SJSA1 (cell line): ENCODE measurements at regions not wholly inside any gene's neighbourhood (a gene's known extent, or its start where the extent isn't known, plus 50 kb on each side); places are given as distances from the start of the nearest gene placed in this dataset.
"Not testable (repeated sequence)": the region's sequence is repeated elsewhere in the genome, so short reads cannot be mapped to it uniquely, and the experiment has no call there.

Experiments used
- DNase-seq, 2 experiments: peaks; one replicate each; pipeline ENCODE4 v3.0.0-alpha.2; 2015 to 2020; ENCODE audit warnings: low spot score in 2 of 2, low read depth in 1 of 2
- H3K27ac ChIP-seq: fragments of 250-450 bp; sonication (Bioruptor Pico); 2 replicates; pipeline ENCODE4 v1.5.1; 2020; ENCODE audit warnings: mild to moderate bottlenecking, moderate library complexity
- H3K27me3 ChIP-seq: fragments of 250-450 bp; sonication (Bioruptor Pico); replicated peaks from 2 replicates; pipeline ENCODE4 v1.5.1; 2020; ENCODE audit warnings: mild to moderate bottlenecking, moderate library complexity
- H3K36me3 ChIP-seq: fragments of 250-450 bp; sonication (Bioruptor Pico); 2 replicates; pipeline ENCODE4 v1.5.1; 2020; ENCODE audit warnings: mild to moderate bottlenecking
- H3K4me1 ChIP-seq: fragments of 250-450 bp; sonication (Bioruptor Pico); replicated peaks from 2 replicates; pipeline ENCODE4 v1.6.1; 2021; ENCODE audit warnings: mild to moderate bottlenecking
- H3K4me3 ChIP-seq: fragments of 250-450 bp; sonication (Bioruptor Pico); 2 replicates; pipeline ENCODE4 v1.5.1; 2020; ENCODE audit warnings: mild to moderate bottlenecking
- H3K9me3 ChIP-seq: fragments of 250-450 bp; sonication (Bioruptor Pico); replicated peaks from 2 replicates; pipeline ENCODE4 v1.5.1; 2020; ENCODE audit warnings: mild to moderate bottlenecking

- H3K9me3 ChIP-seq: no peaks in the 10 kb centered on the region
These were observed 243.1 kb upstream of the KIAA1217 start for GRCh38 chr10:23965880-23966279.

GRCh38 chr10:23966504-23967051 lies 242.4 kb upstream of the KIAA1217 start:
- H3K36me3 ChIP-seq: no peaks in the 10 kb centered on the region
- H3K4me3 ChIP-seq: no peak overlapping the region
- H3K27me3 ChIP-seq: no peaks in the 10 kb centered on the region
- H3K4me1 ChIP-seq: no peaks in the 10 kb centered on the region
- H3K9me3 ChIP-seq: no peaks in the 10 kb centered on the region
- H3K27ac ChIP-seq: no peak overlapping the region
- no peak for DNase-seq

More at GRCh38 chr10:23965880-23966279, 243.1 kb upstream of the KIAA1217 start:
- H3K4me1 ChIP-seq: no peaks in the 10 kb centered on the region
- H3K27me3 ChIP-seq: no peaks in the 10 kb centered on the region
- DNase-seq: no peak
- no peaks in the 10 kb centered on the region for H3K36me3 ChIP-seq
- H3K27ac ChIP-seq: no peak overlapping the region
- H3K4me3 ChIP-seq: no peak overlapping the region

- no peak overlapping the region for H3K4me3 ChIP-seq
- H3K27ac ChIP-seq: no peak overlapping the region
- H3K4me1 ChIP-seq: no peaks in the 10 kb centered on the region
- no peak for DNase-seq
- H3K27me3 ChIP-seq: no peaks in the 10 kb centered on the region
- no peaks in the 10 kb centered on the region for H3K9me3 ChIP-seq
- H3K36me3 ChIP-seq: no peaks in the 10 kb centered on the region
These were observed 240.6 kb upstream of the KIAA1217 start for GRCh38 chr10:23968301-23968700.

DNA sequence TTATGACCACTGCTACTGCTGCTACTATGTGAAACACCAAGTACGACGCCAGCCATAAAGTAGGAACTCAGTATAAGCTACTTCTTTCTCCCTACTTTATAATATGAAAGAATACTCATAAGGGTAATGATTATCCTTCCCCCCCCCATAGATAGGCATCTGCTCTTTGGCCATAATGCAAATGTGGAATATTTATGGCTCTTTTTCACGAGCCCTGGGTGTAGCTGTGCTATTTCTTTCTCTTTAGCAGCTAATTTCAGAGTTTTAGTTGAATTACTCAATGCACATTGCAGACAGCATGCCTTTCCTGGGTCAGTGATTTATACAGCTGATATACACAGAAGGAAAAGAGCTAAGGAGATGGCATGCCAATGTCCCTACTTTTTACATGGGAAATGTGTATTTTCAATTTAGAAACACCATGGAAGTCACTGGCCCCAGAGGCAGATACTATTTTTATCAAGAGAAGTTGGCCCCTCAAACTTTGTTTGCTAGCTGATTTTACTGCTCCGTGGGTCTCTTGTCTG lies 234.1 kb upstream of the KIAA1217 start:
- no peak overlapping the region for H3K27ac ChIP-seq
- H3K27me3 ChIP-seq: no peaks in the 10 kb centered on the region
- no peaks in the 10 kb centered on the region for H3K36me3 ChIP-seq
- DNase-seq: no peak
- no peak overlapping the region for H3K4me3 ChIP-seq
- H3K9me3 ChIP-seq: no peaks in the 10 kb centered on the region
- H3K4me1 ChIP-seq: no peaks in the 10 kb centered on the region

DNA sequence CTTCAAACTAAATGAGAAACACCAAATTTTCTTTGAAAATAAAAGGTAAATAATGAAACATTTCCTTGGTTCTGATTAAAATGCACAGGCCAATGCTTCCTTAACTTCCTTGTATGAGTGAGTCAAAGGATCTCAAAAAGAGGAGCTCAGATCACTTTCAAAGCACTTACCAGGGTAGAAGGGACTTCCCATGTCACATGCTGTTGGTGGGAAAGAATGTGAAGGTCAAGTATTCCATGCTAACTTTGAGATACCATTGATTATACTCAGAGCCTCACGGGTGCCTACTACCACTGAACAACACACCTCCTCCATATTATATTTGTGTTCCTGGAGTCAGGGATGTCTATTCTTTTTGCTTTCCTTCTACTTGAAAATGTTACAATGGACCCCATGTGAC lies 233.5 kb upstream of the KIAA1217 start:
- Histone ChIP-seq H3K27me3 (no peaks in the 10 kb centered on the region), H3K36me3 (no peaks in the 10 kb centered on the region), H3K4me1 (no peaks in the 10 kb centered on the region), H3K27ac (no peak overlapping the region), H3K4me3 (no peak overlapping the region), H3K9me3 (no peaks in the 10 kb centered on the region)
- DNase-seq: no peak

- no peak for DNase-seq
These were observed 232.7 kb upstream of the KIAA1217 start for GRCh38 chr10:23976275-23976674.

DNA sequence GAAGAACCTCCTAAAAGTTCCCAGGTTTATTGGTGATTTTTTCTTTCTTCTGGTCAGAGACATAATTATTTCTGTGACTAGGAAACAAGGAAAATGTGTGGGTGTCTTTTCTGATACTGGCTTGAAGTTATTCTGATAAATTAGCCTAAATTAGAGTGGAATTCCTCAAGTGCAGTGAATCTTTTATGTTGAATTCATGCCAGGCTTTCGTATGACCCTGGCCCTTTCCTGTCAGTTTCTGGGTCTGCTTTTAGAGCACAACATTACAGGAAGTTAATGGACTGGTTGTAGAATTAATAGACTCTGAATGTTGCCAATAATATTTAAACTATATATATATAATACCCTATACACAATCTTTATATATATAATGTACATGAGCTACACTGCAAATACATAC lies 230.6 kb upstream of the KIAA1217 start:
- Histone ChIP-seq H3K9me3 (no peaks in the 10 kb centered on the region), H3K27me3 (no peaks in the 10 kb centered on the region), H3K4me3 (no peak overlapping the region), H3K27ac (no peak overlapping the region), H3K36me3 (no peaks in the 10 kb centered on the region), H3K4me1 (no peaks in the 10 kb centered on the region)
- DNase-seq: no peak

More at GRCh38 chr10:23976275-23976674, 232.7 kb upstream of the KIAA1217 start:
- Histone ChIP-seq H3K36me3 (no peaks in the 10 kb centered on the region), H3K27me3 (no peaks in the 10 kb centered on the region), H3K9me3 (no peaks in the 10 kb centered on the region), H3K4me1 (no peaks in the 10 kb centered on the region), H3K4me3 (no peak overlapping the region), H3K27ac (no peak overlapping the region)

DNA sequence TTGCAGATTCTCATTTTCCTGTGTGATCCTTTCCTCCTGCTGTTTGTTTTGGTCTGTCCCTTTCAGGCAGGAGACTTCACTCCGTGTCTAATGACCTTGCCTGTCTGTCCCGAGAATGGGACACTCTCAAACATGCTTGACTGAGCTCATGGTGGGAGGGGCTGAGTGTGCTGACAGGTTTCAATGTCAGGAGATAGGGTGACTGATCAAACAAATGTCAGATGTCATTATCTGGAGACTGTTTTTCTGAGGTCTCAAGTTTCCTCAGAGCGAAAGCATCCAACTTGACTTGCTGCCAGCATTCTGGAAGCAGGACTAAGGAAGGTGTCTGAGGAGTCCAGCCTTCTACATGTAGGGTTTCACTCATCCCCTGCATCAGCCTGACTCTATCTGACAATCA lies 228.8 kb upstream of the KIAA1217 start:
- no peaks in the 10 kb centered on the region for H3K36me3 ChIP-seq
- H3K4me3 ChIP-seq: no peak overlapping the region
- no peaks in the 10 kb centered on the region for H3K27me3 ChIP-seq
- no peaks in the 10 kb centered on the region for H3K4me1 ChIP-seq
- no peak overlapping the region for H3K27ac ChIP-seq
- DNase-seq: no peak
- no peaks in the 10 kb centered on the region for H3K9me3 ChIP-seq

- no peak overlapping the region for H3K27ac ChIP-seq
- H3K36me3 ChIP-seq: no peaks in the 10 kb centered on the region
- H3K4me3 ChIP-seq: no peak overlapping the region
- no peaks in the 10 kb centered on the region for H3K27me3 ChIP-seq
- DNase-seq: no peak
- H3K4me1 ChIP-seq: no peaks in the 10 kb centered on the region
- no peaks in the 10 kb centered on the region for H3K9me3 ChIP-seq
These were observed 227.2 kb upstream of the KIAA1217 start for GRCh38 chr10:23981520-23982309.

- H3K27me3 ChIP-seq, H3K4me3 ChIP-seq, H3K9me3 ChIP-seq, H3K36me3 ChIP-seq, H3K4me1 ChIP-seq, DNase-seq, H3K27ac ChIP-seq: not testable (repeated sequence)
These were observed 224.5 kb upstream of the KIAA1217 start for GRCh38 chr10:23984405-23984804.

- Histone ChIP-seq H3K9me3 (no peaks in the 10 kb centered on the region), H3K27ac (no peak overlapping the region), H3K27me3 (no peaks in the 10 kb centered on the region), H3K36me3 (no peaks in the 10 kb centered on the region), H3K4me3 (no peak overlapping the region), H3K4me1 (no peaks in the 10 kb centered on the region)
- no peak for DNase-seq
These were observed 220.9 kb upstream of the KIAA1217 start for GRCh38 chr10:23988006-23988405.

DNA sequence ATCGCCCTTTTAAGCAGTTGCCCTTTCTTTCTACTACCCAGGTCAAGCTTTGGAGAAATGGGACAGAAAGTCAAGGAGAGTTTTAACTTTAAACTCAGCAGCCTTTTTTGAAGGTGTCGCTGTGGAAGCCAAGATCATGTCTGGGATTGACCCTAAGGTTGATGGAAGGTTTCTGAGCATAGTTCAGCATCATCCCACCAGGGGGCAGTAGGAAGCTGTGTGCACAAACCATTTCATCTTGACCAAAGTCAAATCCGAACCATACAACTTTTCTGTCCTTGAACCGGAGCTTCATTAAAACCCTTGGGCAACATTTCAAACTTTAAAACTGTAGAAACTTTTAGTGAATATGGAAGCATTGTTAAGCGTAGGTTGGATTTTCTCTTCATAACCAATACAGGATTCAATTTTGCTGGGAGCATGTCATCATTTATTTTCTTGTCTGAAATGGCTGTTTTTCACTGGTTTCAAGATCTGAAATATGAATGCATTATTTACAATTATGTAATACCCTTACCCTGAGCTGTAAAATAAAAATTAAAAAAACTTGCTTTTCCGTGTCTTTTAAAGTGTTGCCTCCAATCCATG lies 214.4 kb upstream of the KIAA1217 start:
- Histone ChIP-seq H3K27ac (no peak overlapping the region), H3K27me3 (no peaks in the 10 kb centered on the region), H3K9me3 (no peaks in the 10 kb centered on the region), H3K4me3 (no peak overlapping the region), H3K4me1 (no peaks in the 10 kb centered on the region), H3K36me3 (no peaks in the 10 kb centered on the region)
- DNase-seq: peak; percentile 30 to 54

- no peaks in the 10 kb centered on the region for H3K4me1 ChIP-seq
- no peak overlapping the region for H3K4me3 ChIP-seq
- H3K27me3 ChIP-seq: no peaks in the 10 kb centered on the region
- no peaks in the 10 kb centered on the region; the same call in 1 of the 2 replicates for H3K9me3 ChIP-seq
- DNase-seq: no peak
- no peaks in the 10 kb centered on the region for H3K36me3 ChIP-seq
- H3K27ac ChIP-seq: no peak overlapping the region
These were observed 209.5 kb upstream of the KIAA1217 start for GRCh38 chr10:23999445-23999844.

DNA sequence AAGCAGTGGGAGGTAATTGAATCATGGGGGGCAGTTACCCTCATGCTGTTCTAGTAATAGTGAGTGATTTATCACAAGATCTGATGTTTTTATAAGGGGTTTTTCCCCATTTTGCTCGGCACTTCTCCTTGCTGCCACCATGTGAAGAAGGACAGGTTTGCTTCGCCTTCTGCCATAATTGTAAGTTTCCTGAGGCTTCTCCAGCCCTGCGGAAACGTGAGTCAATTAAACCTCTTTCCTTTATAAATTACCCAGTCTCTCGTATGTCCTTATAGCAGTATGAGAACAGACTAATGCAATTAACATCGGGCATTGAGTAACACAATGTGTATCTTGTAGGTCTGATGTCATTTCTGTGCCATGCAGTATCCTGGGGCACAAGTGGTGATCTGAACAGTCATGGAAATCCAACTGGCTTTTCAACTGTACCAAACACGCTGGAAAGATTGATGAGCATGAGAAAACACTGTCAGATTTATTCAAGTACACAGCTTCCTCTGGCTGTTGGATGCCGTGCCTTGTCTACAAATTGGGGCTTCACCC lies 208.6 kb upstream of the KIAA1217 start:
- no peaks in the 10 kb centered on the region for H3K4me1 ChIP-seq
- H3K4me3 ChIP-seq: no peak overlapping the region
- H3K27ac ChIP-seq: no peak overlapping the region
- no peaks in the 10 kb centered on the region for H3K27me3 ChIP-seq
- H3K9me3 ChIP-seq: no peaks in the 10 kb centered on the region; the same call in 1 of the 2 replicates
- no peak for DNase-seq
- no peaks in the 10 kb centered on the region for H3K36me3 ChIP-seq
